GM19193 (cell line): ENCODE measurements at regions not wholly inside any gene's neighbourhood (a gene's known extent, or its start where the extent isn't known, plus 50 kb on each side); places are given as distances from the start of the nearest gene placed in this dataset.

Experiments
- POLR2A ChIP-seq: IDR thresholded peaks from 4 replicates; pipeline ENCODE4 v1.6.1; 2011; ENCODE audit not compliant: insufficient read depth, insufficient read length; ENCODE audit errors: extremely low read depth

GRCh38 chr1:38102636-38103035 lies 56.0 kb upstream of the POU3F1 start:
- no peak for TF ChIP-seq POLR2A

- no peak for TF ChIP-seq POLR2A
Observed at GRCh38 chr1:38101037-38101785, 54.6 kb upstream of the POU3F1 start.

GRCh38 chr1:38098101-38098847 lies 51.7 kb upstream of the POU3F1 start:
- no peak for TF ChIP-seq POLR2A

GRCh38 chr1:38097284-38097898 lies 50.8 kb upstream of the POU3F1 start:
- no peak for TF ChIP-seq POLR2A
